ENCODE measurements at regions not wholly inside any gene's neighbourhood (a gene's known extent, or its start where the extent isn't known, plus 50 kb on each side); places are given as distances from the start of the nearest gene placed in this dataset.
A peak's percentile ranks its signal among the peaks of the same experiment; 100 is the strongest.

- TF ChIP-seq, protein P1, sequence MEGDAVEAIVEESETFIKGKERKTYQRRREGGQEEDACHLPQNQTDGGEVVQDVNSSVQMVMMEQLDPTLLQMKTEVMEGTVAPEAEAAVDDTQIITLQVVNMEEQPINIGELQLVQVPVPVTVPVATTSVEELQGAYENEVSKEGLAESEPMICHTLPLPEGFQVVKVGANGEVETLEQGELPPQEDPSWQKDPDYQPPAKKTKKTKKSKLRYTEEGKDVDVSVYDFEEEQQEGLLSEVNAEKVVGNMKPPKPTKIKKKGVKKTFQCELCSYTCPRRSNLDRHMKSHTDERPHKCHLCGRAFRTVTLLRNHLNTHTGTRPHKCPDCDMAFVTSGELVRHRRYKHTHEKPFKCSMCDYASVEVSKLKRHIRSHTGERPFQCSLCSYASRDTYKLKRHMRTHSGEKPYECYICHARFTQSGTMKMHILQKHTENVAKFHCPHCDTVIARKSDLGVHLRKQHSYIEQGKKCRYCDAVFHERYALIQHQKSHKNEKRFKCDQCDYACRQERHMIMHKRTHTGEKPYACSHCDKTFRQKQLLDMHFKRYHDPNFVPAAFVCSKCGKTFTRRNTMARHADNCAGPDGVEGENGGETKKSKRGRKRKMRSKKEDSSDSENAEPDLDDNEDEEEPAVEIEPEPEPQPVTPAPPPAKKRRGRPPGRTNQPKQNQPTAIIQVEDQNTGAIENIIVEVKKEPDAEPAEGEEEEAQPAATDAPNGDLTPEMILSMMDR (conservative IDR thresholded peaks at IDR 0.05): no peak
- no peak for TF ChIP-seq ZFX (IDR thresholded peaks at IDR 0.05)
- no peak overlapping the region for H3K27ac ChIP-seq
Measured at GRCh38 chr9:91048749-91049148, 247.1 kb downstream of the SYK start.

- no peak for TF ChIP-seq ZFX (IDR thresholded peaks at IDR 0.05)
- TF ChIP-seq, protein P1 (conservative IDR thresholded peaks at IDR 0.05): no peak
- no peak overlapping the region for H3K27ac ChIP-seq
Measured at GRCh38 chr9:91053824-91054223, 252.2 kb downstream of the SYK start.

DNA sequence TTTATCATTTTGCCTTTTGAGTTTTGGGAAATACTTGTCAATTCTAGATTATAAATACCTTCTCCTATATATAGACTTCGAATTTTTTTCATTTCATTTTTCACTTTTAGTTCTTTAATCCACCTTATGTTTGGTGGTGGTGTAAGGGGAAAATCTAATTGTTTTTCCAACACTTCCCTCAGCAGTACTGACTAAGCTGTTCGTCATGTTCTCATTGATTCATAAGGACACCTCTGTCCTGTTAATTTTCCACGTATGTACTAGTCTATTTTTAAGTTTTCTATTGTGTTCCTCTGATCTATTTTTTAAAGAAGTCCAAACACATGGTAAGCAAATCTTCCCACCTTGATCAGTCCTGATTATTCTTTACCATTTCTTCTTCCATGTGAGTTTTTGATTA is 254.2 kb downstream of the SYK start:
- TF ChIP-seq, protein P1 (conservative IDR thresholded peaks at IDR 0.05): no peak
- H3K27ac ChIP-seq: no peak overlapping the region

DNA sequence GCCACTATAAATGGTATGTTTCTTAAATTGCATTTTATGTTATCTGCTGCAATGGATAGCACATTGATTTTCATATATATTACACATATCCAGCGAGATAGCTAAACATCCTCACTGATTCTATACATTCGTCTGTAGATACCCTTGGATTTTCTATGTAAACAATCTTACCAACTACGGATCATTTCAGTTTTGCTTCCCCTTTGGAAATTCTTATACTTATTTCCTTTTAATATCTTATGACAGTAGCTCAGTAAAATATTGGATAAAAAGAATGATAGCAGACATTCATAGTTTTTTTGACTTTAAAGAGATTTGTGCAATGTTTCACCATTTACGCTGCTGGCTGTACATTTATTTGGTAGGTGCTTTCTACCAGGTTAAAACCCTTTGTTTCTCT is 254.9 kb downstream of the SYK start:
- no peak for TF ChIP-seq ZFX (IDR thresholded peaks at IDR 0.05)
- TF ChIP-seq, protein P1 (conservative IDR thresholded peaks at IDR 0.05): no peak
- no peak overlapping the region for H3K27ac ChIP-seq

DNA sequence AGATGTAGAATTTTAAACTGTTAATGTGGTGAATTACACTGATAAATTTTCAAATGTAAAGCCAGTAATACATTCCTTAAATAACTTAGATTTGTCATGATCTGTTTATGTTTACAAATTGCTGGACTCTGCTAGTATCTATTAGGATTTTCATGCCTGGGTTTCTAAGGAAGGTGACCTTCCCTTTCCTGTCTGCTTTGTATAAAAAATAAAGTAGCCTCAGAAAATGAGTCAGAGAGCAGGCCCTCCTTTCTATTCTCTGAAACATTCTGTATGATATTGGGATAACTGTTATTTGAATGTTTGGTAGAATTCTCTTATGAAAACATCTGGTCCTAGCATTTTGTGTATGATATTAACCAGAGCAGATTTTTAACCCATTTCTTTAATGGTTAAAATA is 255.3 kb downstream of the SYK start:
- TF ChIP-seq, protein P1 (conservative IDR thresholded peaks at IDR 0.05): no peak
- no peak for TF ChIP-seq ZFX (IDR thresholded peaks at IDR 0.05)
- H3K27ac ChIP-seq: no peak overlapping the region

GRCh38 chr9:91059713-91060112 is 258.1 kb downstream of the SYK start:
- TF ChIP-seq, protein P1 (conservative IDR thresholded peaks at IDR 0.05): no peak
- TF ChIP-seq ZFX (IDR thresholded peaks at IDR 0.05): no peak
- H3K27ac ChIP-seq: no peak overlapping the region

DNA sequence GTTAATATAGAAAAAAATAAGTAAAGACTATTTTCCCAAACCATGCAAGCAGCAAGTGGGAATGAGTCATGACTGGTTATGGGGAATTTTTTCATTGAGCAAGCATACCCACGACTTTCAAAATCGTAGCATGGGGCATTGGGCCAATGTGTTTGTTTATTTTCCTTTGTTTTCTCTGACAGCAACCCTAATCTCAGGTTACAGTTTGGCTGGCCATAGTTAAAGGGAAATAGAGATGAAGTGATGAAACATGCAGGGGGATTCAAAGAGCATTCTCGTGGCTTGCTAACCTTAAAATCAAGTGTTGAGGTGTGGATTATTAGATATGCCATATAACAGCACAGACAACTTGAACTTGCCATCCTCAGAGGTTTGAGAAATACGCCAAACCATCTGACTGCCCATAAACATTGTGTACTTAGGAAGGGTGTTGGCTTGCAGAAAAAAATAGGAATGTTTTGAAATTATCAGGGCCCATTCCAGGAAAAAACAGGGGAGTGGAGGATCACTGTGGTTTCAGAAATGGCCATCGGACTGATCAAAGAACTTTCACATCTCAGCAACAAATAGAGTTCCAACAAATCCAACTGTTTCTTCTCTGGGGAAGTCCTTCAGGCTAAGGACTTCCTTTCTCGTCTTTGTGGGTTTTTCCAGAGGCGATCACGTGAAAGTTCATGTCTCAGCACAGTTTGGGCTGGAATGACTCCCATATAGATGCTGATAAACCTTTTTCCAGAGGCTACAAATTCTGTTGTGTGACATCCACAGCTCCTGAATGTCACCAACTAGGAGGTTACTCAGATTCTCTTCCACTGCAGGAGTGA is 259.1 kb downstream of the SYK start:
- H3K27ac ChIP-seq: peak overlapping the region; percentile 8; the same call in 1 of the 2 replicates
- TF ChIP-seq, protein P1 (conservative IDR thresholded peaks at IDR 0.05): no peak
- no peak for TF ChIP-seq ZFX (IDR thresholded peaks at IDR 0.05)
